Subcutaneous abdominal adipose tissue (tissue), 5 donors: ENCODE measurements at regions not wholly inside any gene's neighbourhood (a gene's known extent, or its start where the extent isn't known, plus 50 kb on each side); places are given as distances from the start of the nearest gene placed in this dataset.
A peak's percentile ranks its signal among the peaks of the same experiment; 100 is the strongest.
"Not testable (repeated sequence)": the region's sequence is repeated elsewhere in the genome, so short reads cannot be mapped to it uniquely, and the experiment has no call there.

Experiments
- H3K27ac ChIP-seq: one replicate; pipeline ENCODE4 v1.7.0; 2013; ENCODE audit warnings: low read depth, mild to moderate bottlenecking, inconsistent platforms, low read length, moderate library complexity
- H3K27me3 ChIP-seq, 5 donors: one replicate each; pipeline ENCODE4 v1.7.0; 2013; ENCODE audit warnings: low read length in 5 of 5, inconsistent platforms in 1 of 5; ENCODE audit not compliant: control insufficient read depth in 5 of 5, insufficient read depth in 4 of 5
- H3K36me3 ChIP-seq, 5 donors: one replicate each; pipeline ENCODE4 v1.7.0; 2013; ENCODE audit warnings: low read length in 5 of 5; ENCODE audit not compliant: control insufficient read depth in 5 of 5, insufficient read depth in 5 of 5
- H3K4me1 ChIP-seq, 5 donors: one replicate each; pipeline ENCODE4 v1.7.0; 2013; ENCODE audit warnings: low read length in 5 of 5, mild to moderate bottlenecking in 3 of 5, moderate library complexity in 1 of 5; ENCODE audit not compliant: control insufficient read depth in 5 of 5, insufficient read depth in 5 of 5
- H3K4me3 ChIP-seq, 5 donors: one replicate each; pipeline ENCODE4 v1.7.0; 2013; ENCODE audit warnings: low read length in 5 of 5, low read depth in 1 of 5
- H3K9ac ChIP-seq, 5 donors: one replicate each; pipeline ENCODE4 v1.7.0; 2013; ENCODE audit warnings: low read length in 5 of 5, mild to moderate bottlenecking in 4 of 5, moderate library complexity in 3 of 5
- H3K9me3 ChIP-seq, 5 donors: one replicate each; pipeline ENCODE4 v1.7.0; 2013; ENCODE audit warnings: low read length in 5 of 5; ENCODE audit not compliant: control insufficient read depth in 5 of 5
- donor health status: healthy.
- donor health status: healthy.
- donor health status: healthy.
- donor health status: healthy.
- donor health status: healthy.

DNA sequence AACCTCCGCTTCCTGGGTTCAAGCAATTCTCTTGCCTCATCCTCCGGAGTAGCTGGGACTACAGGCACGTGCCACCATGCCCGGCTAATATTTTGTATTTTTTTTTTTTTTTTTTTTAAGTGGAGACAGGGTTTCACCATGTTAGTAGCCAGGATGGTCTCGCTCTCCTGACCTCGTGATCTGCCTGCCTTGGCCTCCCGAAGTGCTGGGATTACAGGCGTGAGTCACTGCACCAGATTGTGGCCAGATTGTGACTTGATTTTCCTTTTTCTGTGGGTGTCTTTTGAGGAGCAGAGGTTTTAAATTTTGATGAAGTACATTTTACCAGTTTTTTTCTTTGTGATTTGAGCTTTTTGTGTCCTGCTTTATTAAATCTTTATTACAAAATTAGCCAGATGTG is 53.0 kb upstream of the TEX264 start:
- Histone ChIP-seq H3K4me1 (peaks cover 0 to 45% (median 24%) of the 10 kb centered on the region in 5 donors), H3K27ac (peak overlapping the region; percentile 26), H3K9ac (peak overlapping the region in 1 of 5 donors; percentile 5)
- not testable (repeated sequence) for H3K9me3 ChIP-seq, H3K27me3 ChIP-seq, H3K36me3 ChIP-seq, H3K4me3 ChIP-seq

DNA sequence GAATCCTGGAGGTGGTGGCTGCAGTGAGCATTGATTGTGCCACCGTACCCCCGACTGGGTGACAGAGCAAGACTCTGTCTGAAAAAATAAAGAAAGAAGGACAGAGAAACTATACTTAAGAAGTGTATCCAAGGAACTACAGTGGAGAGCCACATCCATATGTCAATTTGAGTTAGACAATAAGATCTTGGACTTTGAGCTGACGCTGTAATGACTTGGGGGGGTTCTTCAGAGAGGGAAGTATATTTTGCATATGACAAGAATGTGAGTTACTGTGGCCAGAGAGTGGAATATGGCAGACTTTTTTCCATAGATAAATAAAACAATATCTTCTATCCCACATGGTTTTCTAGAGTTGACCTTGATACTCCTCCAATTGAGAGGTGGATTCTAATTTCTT is 52.6 kb upstream of the TEX264 start:
- Histone ChIP-seq H3K27ac (peak overlapping the region; percentile 26), H3K36me3 (no peaks in the 10 kb centered on the region), H3K4me3 (no peak overlapping the region)

DNA sequence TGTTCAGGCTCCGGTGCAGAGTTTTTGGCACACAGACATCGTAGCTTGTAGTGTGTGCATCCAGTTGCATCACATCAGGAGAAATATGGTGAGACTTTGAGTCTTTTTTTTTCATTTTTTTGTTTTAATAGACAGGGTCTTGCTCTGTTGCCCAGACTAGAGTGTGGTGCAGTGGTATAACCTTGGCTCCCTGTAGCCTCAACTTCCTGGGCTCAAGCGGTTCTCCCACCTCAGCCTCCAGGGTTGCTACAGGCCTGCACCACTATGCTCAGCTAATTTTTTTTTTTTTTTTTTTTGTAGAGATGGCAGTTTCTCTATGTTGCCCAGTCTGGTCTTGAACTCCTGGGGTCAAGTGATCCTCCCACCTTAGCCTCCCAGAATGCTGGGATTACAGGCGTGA is 51.1 kb upstream of the TEX264 start:
- Histone ChIP-seq H3K4me1 (peaks cover 0 to 43% (median 26%) of the 10 kb centered on the region in 5 donors), H3K27ac (peak overlapping the region; percentile 83), H3K36me3 (peaks cover 0 to 3% (median 0%) of the 10 kb centered on the region in 5 donors), H3K4me3 (no peak overlapping the region), H3K9ac (no peak overlapping the region), H3K9me3 (no peaks in the 10 kb centered on the region), H3K27me3 (no peaks in the 10 kb centered on the region)

More for the DNA sequence above, 52.6 kb upstream of the TEX264 start:
- no peaks in the 10 kb centered on the region for H3K27me3 ChIP-seq
- H3K9ac ChIP-seq = peak overlapping the region in 1 of 5 donors; percentile 5
- H3K4me1 ChIP-seq = peaks cover 0 to 50% (median 26%) of the 10 kb centered on the region in 5 donors
- no peaks in the 10 kb centered on the region for H3K9me3 ChIP-seq

DNA sequence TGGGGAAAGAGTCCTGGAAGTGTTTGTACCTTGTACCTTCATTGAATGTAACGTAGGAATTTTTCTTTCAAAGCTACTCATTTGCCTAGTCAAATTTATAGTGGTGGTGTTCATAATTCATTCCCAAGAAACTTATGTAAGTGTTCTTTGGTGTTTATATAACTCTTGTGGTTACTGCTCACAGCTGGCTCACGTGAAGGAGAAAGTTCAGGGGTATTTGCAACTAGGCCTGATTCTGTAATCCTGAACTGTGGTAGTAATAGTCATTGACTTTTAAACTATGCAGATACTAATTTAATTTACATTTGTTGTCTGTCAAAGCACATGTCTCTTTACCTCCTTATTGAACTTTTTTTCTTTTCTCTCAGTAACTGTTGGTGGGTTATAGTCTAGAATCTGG is 50.5 kb upstream of the TEX264 start:
- H3K9me3 ChIP-seq = no peaks in the 10 kb centered on the region
- H3K27me3 ChIP-seq = no peaks in the 10 kb centered on the region
- H3K4me3 ChIP-seq = no peak overlapping the region
- peak overlapping the region; percentile 83 for H3K27ac ChIP-seq
- H3K36me3 ChIP-seq = peaks cover 0 to 3% (median 0%) of the 10 kb centered on the region in 5 donors
- H3K4me1 ChIP-seq = peaks cover 0 to 43% (median 26%) of the 10 kb centered on the region in 5 donors
- H3K9ac ChIP-seq = no peak overlapping the region

DNA sequence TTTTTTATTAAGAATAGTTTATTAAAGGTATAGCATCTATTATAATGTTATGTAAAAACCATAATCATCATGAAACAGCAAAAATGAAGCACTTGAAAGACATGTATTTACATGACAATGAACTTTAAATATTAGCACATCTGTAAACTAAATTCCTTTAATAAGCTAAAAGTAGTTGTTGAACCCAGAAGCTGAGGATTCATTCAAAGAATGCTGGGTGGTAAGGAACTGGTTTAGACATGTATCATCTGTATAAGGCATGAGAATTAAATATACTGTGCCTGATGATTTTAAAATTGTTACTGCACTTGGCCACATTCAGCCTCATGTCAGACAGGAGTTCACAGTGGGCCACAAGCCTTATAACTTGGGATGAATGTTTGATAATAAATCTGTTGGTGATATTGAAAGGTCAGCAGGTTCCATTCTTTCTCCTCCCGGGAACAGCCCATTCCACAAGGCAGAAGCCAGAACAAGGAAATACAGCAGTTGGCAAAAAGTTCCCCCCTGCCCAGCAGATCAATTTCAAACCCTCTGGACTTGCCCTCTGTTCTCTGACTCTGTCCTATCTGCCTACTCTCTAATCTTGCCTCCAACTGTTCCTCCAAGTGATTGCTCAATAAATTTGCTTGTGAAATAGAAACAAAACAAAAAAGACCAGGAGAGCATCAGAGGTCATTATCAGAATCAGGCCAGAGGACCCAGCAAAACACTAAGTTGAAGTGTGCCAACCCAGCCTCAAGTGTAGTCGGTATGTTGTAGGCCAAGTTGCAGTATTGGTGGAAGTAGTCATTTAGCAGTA is 49.8 kb upstream of the TEX264 start:
- peak overlapping the region in 1 of 5 donors; percentile 43 for H3K9ac ChIP-seq
- peak overlapping the region; percentile 83 for H3K27ac ChIP-seq
- peaks cover 0 to 43% (median 26%) of the 10 kb centered on the region in 5 donors for H3K4me1 ChIP-seq

More for the DNA sequence above, 49.8 kb upstream of the TEX264 start:
- H3K9me3 ChIP-seq = no peaks in the 10 kb centered on the region
- no peaks in the 10 kb centered on the region for H3K27me3 ChIP-seq
- H3K36me3 ChIP-seq = peaks cover 0 to 3% (median 0%) of the 10 kb centered on the region in 5 donors
- H3K4me3 ChIP-seq = no peak overlapping the region
